Keratinocyte (primary cell): ENCODE measurements at regions not wholly inside any gene's neighbourhood (a gene's known extent, or its start where the extent isn't known, plus 50 kb on each side); places are given as distances from the start of the nearest gene placed in this dataset.

Experiments used
- CTCF ChIP-seq, 3 experiments: IDR thresholded peaks in 1 of 3; conservative IDR thresholded peaks in 1 of 3; optimal IDR thresholded peaks in 1 of 3; 2 replicates in 2 of 3; 3 replicates in 1 of 3; pipeline versions ENCODE3 to v1.5.1; 2011; ENCODE audit warnings: low read length in 3 of 3, mild to moderate bottlenecking in 3 of 3, moderate library complexity in 2 of 3, control low read depth in 1 of 3, inconsistent platforms in 1 of 3; ENCODE audit not compliant: insufficient read depth in 2 of 3; ENCODE audit errors: extremely low read depth in 1 of 3
- EZH2 ChIP-seq: IDR thresholded peaks from one replicate; pipeline ENCODE4 v1.6.1; 2012; ENCODE audit warnings: inconsistent platforms, mild to moderate bottlenecking, low read length, moderate library complexity

GRCh38 chr11:128328955-128329551, 258.3 kb downstream of the ETS1 start:
- no peak for TF ChIP-seq CTCF (optimal IDR thresholded peaks at IDR 0.05 in 1 of 3, IDR thresholded peaks at IDR 0.05 in 1 of 3, conservative IDR thresholded peaks at IDR 0.05 in 1 of 3; ENCODE audit: extremely low read depth in 1 of 3, insufficient read depth in 2 of 3, low read length in 3 of 3)
- TF ChIP-seq EZH2, result no peak
